Mucosa of descending colon (tissue), 3 donors: ENCODE measurements at regions not wholly inside any gene's neighbourhood (a gene's known extent, or its start where the extent isn't known, plus 50 kb on each side); places are given as distances from the start of the nearest gene placed in this dataset.

Experiments
- ATAC-seq: fragments of 200-7000 bp; cut with Tn5 transposase; one replicate; pipeline ENCODE4 v1.9.1; 2020; ENCODE audit warnings: mild to moderate bottlenecking, moderate library complexity
- DNase-seq, 3 donors: peaks; one replicate each; pipeline ENCODE4 v3.0.0-alpha.2; 2020
- H3K36me3 ChIP-seq: fragments of 200-600 bp; one replicate; pipeline ENCODE4 v1.8.0; 2021; ENCODE audit warnings: low read depth, mild to moderate bottlenecking
- H3K4me1 ChIP-seq: fragments of 200-600 bp; one replicate; pipeline ENCODE4 v1.8.0; 2021; ENCODE audit warnings: low read depth, mild to moderate bottlenecking
- H3K4me3 ChIP-seq: fragments of 200-600 bp; one replicate; pipeline ENCODE4 v1.8.0; 2021; ENCODE audit warnings: mild to moderate bottlenecking
- H3K9me3 ChIP-seq: fragments of 200-600 bp; one replicate; pipeline ENCODE4 v1.8.0; 2021; ENCODE audit warnings: mild to moderate bottlenecking
- CTCF ChIP-seq: fragments of 200-600 bp; IDR thresholded peaks from one replicate; pipeline ENCODE4 v1.8.0; 2022; ENCODE audit warnings: antibody characterized with exemption, mild to moderate bottlenecking
- intact Hi-C, 2 donors: fragments of 100-400 bp; cut with DNase I in 1 of 2; cut with micrococcal nuclease in 1 of 2; formaldehyde crosslinking; loops; one replicate each; pipeline versions ENCODE4 v1.11.0 to v1.11.1; 2022; cut with DNase I, micrococcal nuclease
- donor health status: DM: no; HTN: no; CAD: no; lungs with moderate emphysema.
- donor health status: DM: no; HTN: no; CAD: no.
- donor health status: DM: no; HTN: yes; CAD: no.

- peak in 1 of 3 donors; percentile 7 for DNase-seq
- intact Hi-C loops = no loop called here
- no peak overlapping the region for H3K4me3 ChIP-seq
These were observed 87.0 kb upstream of the RPL34 start for GRCh38 chr4:108533245-108533844.

DNA sequence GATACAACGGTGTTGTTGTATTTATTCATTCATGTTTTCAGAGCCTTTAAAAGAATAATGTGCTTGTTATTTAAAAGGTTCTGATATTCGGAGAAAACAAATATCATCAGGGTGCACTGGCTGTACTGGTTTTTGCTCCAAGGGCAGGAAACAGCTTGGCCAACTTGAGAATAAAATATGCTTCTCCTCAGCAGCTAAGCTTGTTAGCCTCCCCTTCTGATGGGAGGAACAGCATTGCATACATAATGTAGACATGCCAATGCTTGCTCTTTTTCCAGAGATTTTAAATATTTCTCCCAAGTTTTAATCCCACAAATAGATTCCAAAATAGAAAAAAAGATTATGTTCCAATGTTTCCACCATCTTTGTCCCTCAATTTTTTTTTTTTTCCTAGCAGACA is 87.6 kb upstream of the RPL34 start:
- no peak for DNase-seq
- intact Hi-C loops = no loop called here
- no peaks in the 10 kb centered on the region for H3K36me3 ChIP-seq
- ATAC-seq = no peak
- TF ChIP-seq CTCF = no peak
- no peaks in the 10 kb centered on the region for H3K9me3 ChIP-seq
- no peak overlapping the region for H3K4me3 ChIP-seq
- no peaks in the 10 kb centered on the region for H3K4me1 ChIP-seq

More at GRCh38 chr4:108533245-108533844, 87.0 kb upstream of the RPL34 start:
- ATAC-seq = peak; percentile 75
- no peak for TF ChIP-seq CTCF
- Histone ChIP-seq H3K9me3 (no peaks in the 10 kb centered on the region), H3K4me1 (no peaks in the 10 kb centered on the region), H3K36me3 (no peaks in the 10 kb centered on the region)

DNA sequence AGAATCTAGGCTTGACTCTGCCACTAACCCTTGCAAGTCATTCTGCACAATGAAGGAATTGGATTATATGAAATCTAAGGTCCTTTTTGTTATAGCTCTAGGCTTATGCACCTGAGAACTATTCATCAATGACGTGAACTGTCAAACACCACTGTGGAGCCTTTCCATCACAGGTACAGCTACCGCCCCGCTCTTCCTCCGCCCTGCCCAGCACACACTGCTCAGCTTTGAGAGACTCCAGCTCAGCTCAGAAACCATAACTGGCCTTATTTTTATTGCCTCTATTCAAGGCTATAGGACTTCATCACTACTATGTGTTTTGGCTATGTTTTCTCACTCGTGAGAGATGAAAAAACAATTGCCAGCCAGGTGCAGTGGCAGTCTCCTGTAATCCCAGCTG is 88.2 kb upstream of the RPL34 start:
- no peaks in the 10 kb centered on the region for H3K36me3 ChIP-seq
- ATAC-seq = peak; percentile 73
- intact Hi-C loops = no loop called here
- no peak for TF ChIP-seq CTCF
- no peaks in the 10 kb centered on the region for H3K9me3 ChIP-seq
- H3K4me1 ChIP-seq = no peaks in the 10 kb centered on the region
- DNase-seq = peak in 1 of 3 donors; percentile 31
- no peak overlapping the region for H3K4me3 ChIP-seq

- intact Hi-C loops = no loop called here
- Histone ChIP-seq H3K36me3 (no peaks in the 10 kb centered on the region), H3K4me1 (no peaks in the 10 kb centered on the region), H3K9me3 (no peaks in the 10 kb centered on the region), H3K4me3 (no peak overlapping the region)
- ATAC-seq = no peak
- TF ChIP-seq CTCF = no peak
- no peak for DNase-seq
These were observed 88.9 kb upstream of the RPL34 start for GRCh38 chr4:108531461-108531860.

- Histone ChIP-seq H3K4me1 (no peaks in the 10 kb centered on the region), H3K9me3 (no peaks in the 10 kb centered on the region), H3K36me3 (no peaks in the 10 kb centered on the region), H3K4me3 (no peak overlapping the region)
- ATAC-seq = no peak
- DNase-seq = no peak
- intact Hi-C loops = no loop called here
- TF ChIP-seq CTCF = no peak
These were observed 90.1 kb upstream of the RPL34 start for GRCh38 chr4:108529984-108530905.
